Mesendoderm (in vitro differentiated cells): ENCODE measurements at regions not wholly inside any gene's neighbourhood (a gene's known extent, or its start where the extent isn't known, plus 50 kb on each side); places are given as distances from the start of the nearest gene placed in this dataset.

Source experiments
- DNase-seq: peaks from one replicate; pipeline ENCODE4 v3.0.0; 2013
- H2AK5ac ChIP-seq: 2 replicates; pipeline ENCODE4 v1.6.1; 2013; ENCODE audit warnings: low read length, inconsistent platforms
- H2BK120ac ChIP-seq: 2 replicates; pipeline ENCODE4 v1.6.1; 2013; ENCODE audit warnings: low read depth, mild to moderate bottlenecking, low read length, moderate library complexity, mixed read lengths
- H2BK15ac ChIP-seq: replicated peaks from 2 replicates; pipeline ENCODE4 v1.6.1; 2013; ENCODE audit warnings: low read depth, mild to moderate bottlenecking, moderate library complexity
- H2BK5ac ChIP-seq: 2 replicates; pipeline ENCODE4 v1.6.1; 2013; ENCODE audit warnings: low read length, inconsistent platforms
- H3K18ac ChIP-seq: 2 replicates; pipeline ENCODE4 v1.6.1; 2013; ENCODE audit warnings: mild to moderate bottlenecking, low read length, mixed read lengths
- H3K23ac ChIP-seq: one replicate; pipeline ENCODE4 v1.6.1; 2013; ENCODE audit warnings: low read length
- H3K27ac ChIP-seq: 2 replicates; pipeline ENCODE4 v1.5.1; 2013; ENCODE audit warnings: low read depth, mild to moderate bottlenecking, inconsistent platforms, low read length, moderate library complexity
- H3K27me3 ChIP-seq: 2 replicates; pipeline ENCODE4 v1.6.1; 2013; ENCODE audit warnings: low read length, control low read depth, mild to moderate bottlenecking, inconsistent platforms; ENCODE audit not compliant: insufficient read depth, poor library complexity
- H3K36me3 ChIP-seq: 2 replicates; pipeline ENCODE4 v1.6.1; 2013; ENCODE audit warnings: low read length, inconsistent platforms; ENCODE audit not compliant: control insufficient read depth, insufficient read depth
- H3K4ac ChIP-seq: one replicate; pipeline ENCODE4 v1.6.1; 2013; ENCODE audit warnings: low read depth, mild to moderate bottlenecking, low read length, moderate library complexity
- H3K4me1 ChIP-seq: 2 replicates; pipeline ENCODE4 v1.6.1; 2013; ENCODE audit warnings: low read depth, low read length, inconsistent platforms; ENCODE audit not compliant: control insufficient read depth
- H3K4me2 ChIP-seq: 2 replicates; pipeline ENCODE4 v1.6.1; 2013; ENCODE audit warnings: low read length
- H3K4me3 ChIP-seq: 2 replicates; pipeline ENCODE4 v1.5.1; 2013; ENCODE audit warnings: mild to moderate bottlenecking, low read length
- H3K56ac ChIP-seq: one replicate; pipeline ENCODE4 v1.6.1; 2013; ENCODE audit warnings: low read length
- H3K79me1 ChIP-seq: 2 replicates; pipeline ENCODE4 v1.6.1; 2013; ENCODE audit warnings: low read length, inconsistent platforms
- H3K79me2 ChIP-seq: 2 replicates; pipeline ENCODE4 v1.6.1; 2013; ENCODE audit warnings: mild to moderate bottlenecking, low read length; ENCODE audit not compliant: control insufficient read depth, insufficient read depth
- H3K9ac ChIP-seq: 2 replicates; pipeline ENCODE4 v1.6.1; 2013; ENCODE audit warnings: low read length, inconsistent platforms
- H4K5ac ChIP-seq: one replicate; pipeline ENCODE4 v1.6.1; 2013; ENCODE audit warnings: low read length
- H4K8ac ChIP-seq: one replicate; pipeline ENCODE4 v1.6.1; 2013; ENCODE audit warnings: low read depth, mild to moderate bottlenecking, control low read depth, low read length, moderate library complexity
- WGBS: extraction: QIAGEN DNeasy Blood & Tissue Kit; methylation state at CpG from one replicate; pipeline ENCODE4 v1.1.7; 2013; ENCODE audit warnings: low lambda C conversion rate, missing lambda C conversion rate; ENCODE audit not compliant: insufficient coverage; ENCODE audit errors: extremely low coverage; 5-methylcytosine and 5-hydroxymethylcytosine counted together

DNA sequence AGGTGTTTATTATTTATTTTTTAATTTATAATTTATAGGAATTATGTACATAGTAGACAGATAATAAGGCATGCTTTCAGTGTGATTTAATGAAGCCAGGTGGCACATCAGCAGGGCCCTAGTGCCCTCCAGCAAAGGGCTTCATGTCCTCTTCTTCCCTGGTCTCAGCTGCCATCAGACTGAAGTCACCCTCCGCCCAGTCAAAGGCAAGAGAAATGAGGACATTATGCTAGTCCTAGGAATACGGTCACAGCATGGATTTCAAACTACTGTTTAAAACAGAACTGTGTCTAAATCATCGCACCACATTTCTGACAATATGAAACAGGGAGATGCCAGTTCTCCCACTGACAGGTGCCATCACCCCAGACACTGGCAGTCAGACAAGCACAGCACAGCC lies 168.1 kb downstream of the SEC16B start:
- no peak for DNase-seq
- H3K4me3 ChIP-seq = no peak overlapping the region
- H4K5ac ChIP-seq = no peak overlapping the region
- no peaks in the 10 kb centered on the region for H3K4me1 ChIP-seq
- no peak overlapping the region for H3K23ac ChIP-seq
- H2AK5ac ChIP-seq = no peak overlapping the region
- H3K9ac ChIP-seq = no peak overlapping the region
- H3K27ac ChIP-seq = no peak overlapping the region
- H4K8ac ChIP-seq = no peak overlapping the region
- H3K79me2 ChIP-seq = no peaks in the 10 kb centered on the region
- no peak overlapping the region for H3K4ac ChIP-seq
- H3K56ac ChIP-seq = no peak overlapping the region
- no peaks in the 10 kb centered on the region for H3K27me3 ChIP-seq
- H2BK5ac ChIP-seq = no peak overlapping the region
- no peaks in the 10 kb centered on the region for H3K79me1 ChIP-seq
- H3K4me2 ChIP-seq = no peak overlapping the region
- no peak overlapping the region for H2BK15ac ChIP-seq
- no peak overlapping the region for H2BK120ac ChIP-seq
- H3K18ac ChIP-seq = no peak overlapping the region
- WGBS = no CpG with 5 or more reads among the region's 3 CpGs
- H3K36me3 ChIP-seq = no peaks in the 10 kb centered on the region

DNA sequence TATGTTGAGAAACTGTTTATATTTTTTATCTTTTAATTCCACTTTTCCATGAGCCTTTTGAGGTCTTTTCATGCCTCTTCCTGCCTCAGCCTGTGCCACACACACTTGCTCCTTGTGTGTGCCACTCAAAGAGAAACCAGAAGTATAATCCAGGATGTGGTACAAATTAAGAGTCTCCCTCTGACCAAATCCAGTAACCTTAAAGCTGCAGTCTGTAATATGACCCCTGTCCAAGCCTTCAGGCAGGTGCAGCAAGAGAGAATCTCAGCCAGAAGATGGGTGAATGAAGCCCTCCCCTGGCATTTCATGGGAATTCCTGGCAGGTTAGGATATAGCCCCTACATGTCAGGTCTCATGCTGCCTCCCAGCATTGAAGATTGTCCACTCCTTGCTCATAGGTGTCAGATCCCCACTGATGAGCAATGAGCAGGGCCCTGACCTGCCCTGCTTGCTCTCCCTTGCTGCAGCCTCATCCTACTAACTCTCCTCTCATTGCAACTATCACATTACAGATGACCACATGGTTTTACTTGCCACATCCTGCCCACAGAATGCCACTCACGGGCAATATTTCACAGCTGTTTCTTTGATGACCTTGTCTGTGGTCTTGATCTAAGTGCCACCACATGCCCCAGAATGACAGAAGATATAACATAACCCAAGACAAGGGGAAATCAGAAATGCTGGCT lies 169.3 kb downstream of the SEC16B start:
- Histone ChIP-seq H3K4me2 (no peak overlapping the region), H2BK5ac (no peak overlapping the region), H3K79me2 (no peaks in the 10 kb centered on the region), H3K4me1 (no peaks in the 10 kb centered on the region), H2BK120ac (no peak overlapping the region), H3K4ac (no peak overlapping the region), H3K36me3 (no peaks in the 10 kb centered on the region), H3K79me1 (no peaks in the 10 kb centered on the region), H4K8ac (no peak overlapping the region), H3K56ac (no peak overlapping the region), H2BK15ac (no peak overlapping the region), H2AK5ac (no peak overlapping the region), H4K5ac (no peak overlapping the region), H3K9ac (no peak overlapping the region), H3K27ac (no peak overlapping the region), H3K4me3 (no peak overlapping the region), H3K27me3 (no peaks in the 10 kb centered on the region), H3K18ac (no peak overlapping the region), H3K23ac (no peak overlapping the region)
- DNase-seq = no peak
- WGBS = no CpG with 5 or more reads among the region's 1 CpG

DNA sequence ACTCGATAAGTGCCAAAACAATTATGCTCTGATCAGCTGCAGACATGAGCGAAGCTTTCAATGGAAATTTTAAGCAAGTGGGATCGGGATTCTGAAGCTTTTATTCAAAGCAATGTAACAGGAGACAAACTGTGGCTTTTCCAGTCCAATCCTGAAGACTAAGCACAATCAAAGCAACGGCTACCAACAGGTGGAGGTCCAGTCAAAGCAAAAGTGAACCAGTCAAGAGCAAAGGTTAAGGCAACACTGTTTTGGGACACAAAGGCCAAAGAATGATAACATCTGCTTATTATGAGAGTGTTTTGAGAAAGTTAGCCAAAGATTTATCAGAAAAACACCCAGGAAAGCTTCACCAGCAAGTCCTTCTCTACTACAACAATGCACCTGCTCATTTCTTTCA lies 170.1 kb downstream of the SEC16B start:
- no peak overlapping the region for H3K4me2 ChIP-seq
- H3K9ac ChIP-seq = no peak overlapping the region
- H3K36me3 ChIP-seq = no peaks in the 10 kb centered on the region
- H3K4me1 ChIP-seq = peaks cover 3% of the 10 kb centered on the region
- no peak overlapping the region for H3K56ac ChIP-seq
- DNase-seq = no peak
- H3K4me3 ChIP-seq = no peak overlapping the region
- no peak overlapping the region for H3K27ac ChIP-seq
- no peak overlapping the region for H2BK5ac ChIP-seq
- no peak overlapping the region for H4K5ac ChIP-seq
- H2AK5ac ChIP-seq = no peak overlapping the region
- no peak overlapping the region for H3K4ac ChIP-seq
- no peaks in the 10 kb centered on the region for H3K27me3 ChIP-seq
- no peaks in the 10 kb centered on the region for H3K79me2 ChIP-seq
- no peak overlapping the region for H2BK120ac ChIP-seq
- H2BK15ac ChIP-seq = no peak overlapping the region
- no peaks in the 10 kb centered on the region for H3K79me1 ChIP-seq
- WGBS = no CpG with 5 or more reads among the region's 4 CpGs
- no peak overlapping the region for H3K23ac ChIP-seq
- no peak overlapping the region for H3K18ac ChIP-seq
- no peak overlapping the region for H4K8ac ChIP-seq

DNA sequence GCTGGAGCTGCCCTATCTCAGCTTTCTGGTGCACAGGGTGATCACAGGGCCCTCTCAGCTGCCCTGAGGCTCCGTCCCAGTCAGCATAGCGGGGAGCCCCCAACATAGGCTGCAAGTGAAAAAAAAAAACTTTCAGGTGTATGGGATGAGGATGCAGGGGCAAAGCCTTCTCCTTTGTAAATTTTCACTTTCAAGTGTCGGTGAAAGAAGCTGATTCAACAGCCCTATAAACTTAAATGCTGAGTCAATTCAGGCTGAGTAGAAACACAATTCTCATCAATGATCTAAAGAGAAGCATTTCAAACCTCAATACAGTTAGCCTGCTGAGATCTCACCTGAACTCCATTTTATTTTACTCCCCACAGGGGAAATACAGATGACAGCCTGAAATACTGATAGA lies 171.2 kb downstream of the SEC16B start:
- Histone ChIP-seq H4K5ac (no peak overlapping the region), H3K4ac (no peak overlapping the region), H3K36me3 (no peaks in the 10 kb centered on the region), H3K18ac (no peak overlapping the region), H2BK5ac (no peak overlapping the region), H3K4me1 (peaks cover 9% of the 10 kb centered on the region), H3K79me1 (no peaks in the 10 kb centered on the region), H2BK15ac (no peak overlapping the region), H3K56ac (no peak overlapping the region), H3K4me2 (no peak overlapping the region), H3K4me3 (no peak overlapping the region), H3K27me3 (no peaks in the 10 kb centered on the region), H3K79me2 (no peaks in the 10 kb centered on the region), H3K27ac (no peak overlapping the region), H2BK120ac (no peak overlapping the region), H3K23ac (no peak overlapping the region), H4K8ac (no peak overlapping the region), H3K9ac (no peak overlapping the region), H2AK5ac (no peak overlapping the region)
- no CpG with 5 or more reads among the region's 3 CpGs for WGBS
- no peak for DNase-seq

DNA sequence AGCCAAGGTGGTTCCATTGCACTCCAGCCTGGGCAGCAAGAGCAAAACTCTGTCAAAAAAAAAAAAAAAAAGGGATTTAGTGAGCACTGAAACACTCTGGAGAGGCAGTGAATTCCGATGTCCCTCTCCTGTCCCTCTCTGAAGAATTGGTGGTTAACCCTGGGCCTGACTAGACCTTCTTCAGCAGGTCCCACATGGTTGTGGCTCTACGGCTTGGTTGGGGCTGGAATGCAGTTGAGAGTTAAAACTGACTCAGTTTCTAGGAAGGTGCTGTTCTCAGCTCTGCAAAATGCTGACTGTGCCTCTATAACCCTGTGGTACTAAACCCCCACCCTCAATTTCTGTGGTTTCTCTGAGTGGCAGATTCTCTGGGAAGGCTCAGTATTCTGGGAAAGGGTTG lies 173.3 kb downstream of the SEC16B start:
- Histone ChIP-seq H2BK15ac (no peak overlapping the region), H3K18ac (no peak overlapping the region), H4K5ac (no peak overlapping the region), H2BK5ac (no peak overlapping the region), H3K27me3 (no peaks in the 10 kb centered on the region), H3K36me3 (no peaks in the 10 kb centered on the region), H3K79me1 (no peaks in the 10 kb centered on the region), H3K27ac (no peak overlapping the region), H3K79me2 (no peaks in the 10 kb centered on the region), H3K56ac (no peak overlapping the region), H2BK120ac (no peak overlapping the region), H2AK5ac (no peak overlapping the region), H3K23ac (no peak overlapping the region), H3K4me1 (peaks cover 9% of the 10 kb centered on the region), H4K8ac (no peak overlapping the region), H3K4ac (no peak overlapping the region), H3K9ac (no peak overlapping the region), H3K4me3 (no peak overlapping the region), H3K4me2 (no peak overlapping the region)
- no peak for DNase-seq
- no CpG with 5 or more reads among the region's 2 CpGs for WGBS

DNA sequence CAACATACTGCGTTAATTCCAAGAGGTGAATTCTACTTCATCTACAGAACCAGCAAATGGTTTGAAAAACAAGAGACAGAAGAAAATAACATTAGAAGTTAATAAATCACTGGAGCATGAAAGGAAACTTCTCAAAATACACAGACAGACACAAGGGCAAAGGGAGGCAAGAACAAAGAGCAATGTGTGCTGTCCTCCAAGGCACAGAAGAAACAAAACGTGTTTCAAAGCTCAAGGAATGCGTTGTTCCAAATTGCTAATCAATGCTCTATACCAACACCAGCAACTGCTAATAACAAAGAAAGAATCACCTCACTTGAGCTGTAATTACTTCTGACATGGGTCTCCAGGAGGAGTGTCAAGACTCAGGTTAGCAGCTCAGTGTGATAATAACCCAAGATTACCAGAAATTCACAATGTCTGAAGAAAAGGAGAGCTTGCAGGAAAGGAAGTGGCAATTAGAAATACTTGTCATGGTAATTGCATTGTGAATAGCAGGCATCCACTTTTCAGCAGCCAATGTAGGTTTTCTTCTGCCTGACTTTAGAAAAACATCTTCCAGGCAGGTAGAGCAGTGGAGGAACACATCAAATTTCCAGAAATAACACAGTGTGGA lies 175.4 kb downstream of the SEC16B start:
- Histone ChIP-seq H2AK5ac (no peak overlapping the region), H3K27ac (no peak overlapping the region), H2BK5ac (no peak overlapping the region), H3K23ac (no peak overlapping the region), H4K5ac (no peak overlapping the region), H2BK15ac (no peak overlapping the region), H3K79me1 (no peaks in the 10 kb centered on the region), H3K4me1 (peaks cover 9% of the 10 kb centered on the region), H3K27me3 (no peaks in the 10 kb centered on the region), H3K36me3 (no peaks in the 10 kb centered on the region), H4K8ac (no peak overlapping the region), H3K18ac (no peak overlapping the region), H3K4me3 (no peak overlapping the region), H2BK120ac (no peak overlapping the region), H3K4me2 (no peak overlapping the region), H3K56ac (no peak overlapping the region), H3K79me2 (no peaks in the 10 kb centered on the region), H3K9ac (no peak overlapping the region), H3K4ac (no peak overlapping the region)
- no CpG with 5 or more reads among the region's 3 CpGs for WGBS
- DNase-seq = peak; percentile 42
